Right kidney (tissue), 1 donor: ENCODE measurements at regions not wholly inside any gene's neighbourhood (a gene's known extent, or its start where the extent isn't known, plus 50 kb on each side); places are given as distances from the start of the nearest gene placed in this dataset.
"Not testable (repeated sequence)": the region's sequence is repeated elsewhere in the genome, so short reads cannot be mapped to it uniquely, and the experiment has no call there.

Source experiments
- DNase-seq: peaks from one replicate; pipeline ENCODE4 v3.0.0-alpha.2; 2016

GRCh38 chr4:45349859-45350258 lies 623.5 kb upstream of the GNPDA2 start:
- no peak for DNase-seq

GRCh38 chr4:45346816-45347435 lies 620.6 kb upstream of the GNPDA2 start:
- no peak for DNase-seq

- no peak for DNase-seq
Measured at GRCh38 chr4:45345558-45345957, 619.2 kb upstream of the GNPDA2 start.

GRCh38 chr4:45331802-45332201 lies 605.4 kb upstream of the GNPDA2 start:
- no peak for DNase-seq

DNA sequence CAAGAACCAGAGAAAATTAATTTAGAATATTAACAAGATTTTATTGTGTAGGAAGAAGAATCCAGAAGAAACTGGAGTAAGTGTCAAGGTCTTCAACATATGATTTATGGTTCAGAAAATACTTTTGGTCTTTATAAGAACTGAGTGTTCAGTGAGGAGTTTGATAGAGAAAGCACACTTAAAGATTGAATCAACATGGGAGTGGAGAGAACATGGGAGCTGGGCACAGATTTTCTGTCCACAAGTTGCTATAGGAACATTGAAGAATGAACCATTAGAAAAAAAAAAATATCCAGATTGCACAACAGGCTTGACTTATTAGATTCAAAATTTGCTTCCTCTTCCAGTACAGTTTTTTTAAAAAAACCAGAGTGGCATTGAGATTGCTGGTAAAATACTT lies 601.2 kb upstream of the GNPDA2 start:
- DNase-seq, result no peak

DNA sequence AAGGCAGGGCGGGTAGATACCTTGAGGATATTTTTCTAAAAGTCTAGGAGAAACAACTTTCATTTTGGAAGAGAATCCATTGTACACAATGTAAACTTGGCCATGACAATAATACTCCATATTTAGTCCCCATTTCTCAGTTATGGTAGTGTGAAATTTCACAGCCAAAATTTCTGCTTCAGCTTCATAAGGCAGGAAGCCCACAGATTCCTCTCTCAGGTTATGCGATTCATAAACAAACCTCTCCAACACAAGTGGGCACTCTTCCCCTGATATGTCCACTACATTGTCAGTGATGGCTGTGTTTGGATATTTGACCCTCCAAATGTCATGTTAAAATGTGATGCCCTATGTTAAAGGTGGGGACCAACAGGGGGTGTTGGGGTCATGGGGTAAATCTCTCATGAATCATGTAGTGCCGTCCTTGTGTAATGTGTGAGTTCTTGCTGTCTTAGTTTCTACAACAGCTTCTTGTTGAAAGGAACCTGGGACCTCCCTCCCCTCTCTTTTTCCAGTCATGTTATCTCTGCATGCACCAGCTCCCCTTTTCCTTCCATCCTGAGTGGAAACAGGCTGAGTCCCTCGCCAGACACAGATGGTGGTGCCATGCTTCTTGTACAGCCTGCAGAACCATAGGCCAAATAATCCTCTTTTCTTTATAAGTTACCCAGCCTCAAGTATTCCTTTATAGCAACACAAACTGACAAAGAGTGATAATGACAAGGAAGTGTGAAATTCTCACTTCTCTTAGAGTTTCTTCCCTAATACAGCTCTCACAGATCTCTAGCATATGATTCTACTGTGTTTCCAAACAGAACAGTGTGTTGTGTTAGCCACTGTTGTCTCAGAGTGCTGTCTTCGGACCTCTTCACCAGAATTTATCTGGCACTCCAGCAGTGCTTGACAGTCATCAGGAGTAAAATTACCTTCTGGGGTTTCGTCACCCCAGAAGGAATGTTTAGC lies 598.4 kb upstream of the GNPDA2 start:
- no peak for DNase-seq

GRCh38 chr4:45323453-45324058 lies 597.2 kb upstream of the GNPDA2 start:
- DNase-seq, result no peak

DNA sequence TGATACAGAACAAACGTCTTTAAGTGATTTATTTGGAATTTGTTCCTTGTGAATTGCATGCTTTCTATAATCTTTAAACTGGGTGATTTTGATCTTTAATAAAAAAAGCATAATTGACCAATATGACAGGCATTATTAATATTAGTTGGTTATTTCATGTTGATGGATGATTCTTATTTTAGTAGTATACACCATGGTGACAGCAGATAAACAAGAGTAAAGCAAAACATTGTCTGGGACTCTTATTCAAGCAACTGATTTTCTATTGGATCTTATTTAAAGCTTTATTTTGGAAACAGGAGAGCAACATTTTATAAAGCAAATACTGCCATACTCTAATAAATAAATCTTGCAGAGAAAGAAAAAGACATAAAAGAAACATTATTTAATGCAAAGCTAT lies 591.4 kb upstream of the GNPDA2 start:
- no peak for DNase-seq

DNA sequence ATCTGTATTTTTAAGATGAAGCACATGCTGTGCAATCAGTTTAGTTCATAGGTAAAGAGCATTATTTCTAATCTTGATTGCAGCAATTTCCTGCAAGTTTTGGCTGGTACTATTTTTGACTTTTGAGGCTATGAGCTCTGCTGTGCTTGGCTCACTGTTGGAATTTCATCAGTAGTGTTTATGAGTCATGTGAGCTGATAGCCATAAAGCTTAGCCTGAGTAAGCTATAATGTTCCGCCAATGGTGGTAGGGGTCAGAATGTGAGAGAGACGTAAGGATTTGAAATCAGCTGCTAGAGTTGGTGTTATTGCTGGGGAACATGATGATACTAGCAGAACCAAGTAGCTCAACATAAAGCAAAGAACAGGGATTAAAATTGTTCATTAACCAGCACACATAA lies 590.9 kb upstream of the GNPDA2 start:
- DNase-seq, result no peak

GRCh38 chr4:45316257-45316656 lies 589.9 kb upstream of the GNPDA2 start:
- DNase-seq, result no peak

GRCh38 chr4:45302828-45303227 lies 576.5 kb upstream of the GNPDA2 start:
- DNase-seq, result no peak

- DNase-seq, result no peak
Measured at GRCh38 chr4:45294464-45294863, 568.1 kb upstream of the GNPDA2 start.

GRCh38 chr4:45293335-45293734 lies 567.0 kb upstream of the GNPDA2 start:
- no peak for DNase-seq

- DNase-seq, result no peak
Measured at GRCh38 chr4:45292844-45293243, 566.5 kb upstream of the GNPDA2 start.

GRCh38 chr4:45284400-45285085 lies 558.2 kb upstream of the GNPDA2 start:
- DNase-seq, result no peak

- DNase-seq, result no peak
Measured at GRCh38 chr4:45283352-45283751, 557.0 kb upstream of the GNPDA2 start.

- DNase-seq, result no peak
Measured at GRCh38 chr4:45280121-45280520, 553.8 kb upstream of the GNPDA2 start.

- no peak for DNase-seq
Measured at GRCh38 chr4:45275862-45276261, 549.5 kb upstream of the GNPDA2 start.

DNA sequence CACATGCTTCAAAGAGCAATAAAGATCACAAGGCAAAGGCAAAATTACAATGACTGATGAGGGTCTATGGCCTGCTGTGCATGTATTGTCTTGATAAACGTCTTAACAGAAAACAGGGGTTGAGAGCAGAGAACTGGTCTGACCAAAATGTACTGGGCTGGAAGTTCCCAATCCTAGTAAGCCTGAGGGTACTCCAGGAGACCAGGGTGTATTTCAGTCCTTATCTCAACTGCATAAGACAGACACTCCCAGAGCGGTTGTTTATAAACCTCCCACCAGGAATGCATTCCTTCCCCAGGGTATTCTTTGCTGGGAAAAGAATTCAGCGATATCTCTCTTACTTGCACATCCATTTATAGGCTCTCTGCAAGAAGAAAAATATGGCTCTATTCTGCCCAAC lies 521.8 kb upstream of the GNPDA2 start:
- not testable (repeated sequence) for DNase-seq

- DNase-seq, result no peak
Measured at GRCh38 chr4:45241976-45242375, 515.6 kb upstream of the GNPDA2 start.

DNA sequence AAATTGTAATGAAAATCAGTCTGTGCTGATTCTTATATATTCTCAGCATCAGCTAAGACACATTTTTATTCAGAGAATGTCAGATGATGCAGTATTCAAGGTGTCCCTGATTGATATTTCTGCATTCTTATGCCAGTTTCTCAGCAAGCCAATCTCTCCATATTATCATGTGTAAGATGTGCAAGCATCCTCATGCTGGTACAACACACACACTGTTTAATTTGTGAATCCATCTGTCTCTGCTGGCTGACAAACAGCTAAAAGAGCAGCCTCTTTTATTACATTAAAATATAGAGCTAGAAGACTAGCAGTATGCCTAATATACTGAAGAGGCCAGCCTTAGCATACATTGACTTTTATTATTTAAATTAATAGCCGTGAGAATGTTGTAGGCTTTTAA lies 502.9 kb upstream of the GNPDA2 start:
- no peak for DNase-seq

GRCh38 chr4:45215976-45216542 lies 489.7 kb upstream of the GNPDA2 start:
- DNase-seq, result no peak
